Caco-2 (cell line): ENCODE measurements at regions not wholly inside any gene's neighbourhood (a gene's known extent, or its start where the extent isn't known, plus 50 kb on each side); places are given as distances from the start of the nearest gene placed in this dataset.

Source experiments
- BruUV-seq: library from RNA; stranded (reverse); fragments of 400-500 nt; replicated peaks from 2 replicates; lab custom pipeline; 2021; lab: Mats Ljungman, UMichigan
- CTCF ChIA-PET: fragments of 300-600 bp; sonication (Branson Sonifier 250); formaldehyde crosslinking; loops from one replicate; lab custom pipeline; 2022; ENCODE audit warnings: antibody characterized with exemption; lab: Charles Lee
- POLR2A ChIA-PET: fragments of 300-600 bp; sonication (Branson Sonifier 250); formaldehyde crosslinking; loops from one replicate; lab custom pipeline; 2022; ENCODE audit warnings: antibody characterized with exemption; lab: Charles Lee
- DNase-seq, 2 experiments: peaks; one replicate each; pipeline versions ENCODE4 v3.0.0 to v3.0.0-alpha.2; 2020 to 2022
- H3K27me3 ChIP-seq: replicated peaks from 2 replicates; pipeline ENCODE4 v1.6.0; 2011; ENCODE audit warnings: low read length; ENCODE audit not compliant: control insufficient read depth, insufficient read depth
- H3K36me3 ChIP-seq: 2 replicates; pipeline ENCODE4 v1.5.1; 2011; ENCODE audit warnings: low read length; ENCODE audit not compliant: control insufficient read depth, insufficient read depth
- H3K4me1 ChIP-seq: fragments of 250-450 bp; sonication (Bioruptor Pico); 2 replicates; pipeline ENCODE4 v1.5.1; 2020; ENCODE audit warnings: mild to moderate bottlenecking
- H3K4me3 ChIP-seq: 2 replicates; pipeline ENCODE4 v1.5.1; 2011; ENCODE audit warnings: low read depth, mild to moderate bottlenecking, control low read depth, low read length
- H3K9me3 ChIP-seq: fragments of 250-450 bp; sonication (Bioruptor Pico); 2 replicates; pipeline ENCODE4 v1.5.1; 2020; ENCODE audit warnings: mild to moderate bottlenecking, moderate library complexity
- H3K27ac Mint-ChIP-seq: one replicate; pipeline ENCODE4 v1.8.0; 2022; ENCODE audit warnings: mixed read lengths; ENCODE audit not compliant: unreplicated experiment
- H3K27me3 Mint-ChIP-seq: one replicate; pipeline ENCODE4 v1.8.0; 2022; ENCODE audit warnings: mixed read lengths; ENCODE audit not compliant: insufficient read depth, unreplicated experiment
- H3K36me3 Mint-ChIP-seq: one replicate; pipeline ENCODE4 v1.8.0; 2022; ENCODE audit warnings: mild to moderate bottlenecking, mixed read lengths; ENCODE audit not compliant: insufficient read depth, unreplicated experiment
- H3K4me1 Mint-ChIP-seq: one replicate; pipeline ENCODE4 v1.8.0; 2022; ENCODE audit warnings: low read depth, mixed read lengths; ENCODE audit not compliant: unreplicated experiment
- H3K4me3 Mint-ChIP-seq: one replicate; pipeline ENCODE4 v1.8.0; 2022; ENCODE audit warnings: mild to moderate bottlenecking, moderate library complexity, mixed read lengths; ENCODE audit not compliant: unreplicated experiment
- H3K9me3 Mint-ChIP-seq: one replicate; pipeline ENCODE4 v1.8.0; 2022; ENCODE audit warnings: mixed read lengths; ENCODE audit not compliant: unreplicated experiment
- CTCF ChIP-seq, 2 experiments: fragments of 200-600 bp in 1 of 2; IDR thresholded peaks; 1 replicate in 1 of 2; 2 replicates in 1 of 2; pipeline versions ENCODE4 v1.5.1 to v1.8.0; 2011 to 2022; ENCODE audit warnings: antibody characterized with exemption in 1 of 2, control low read depth in 1 of 2, inconsistent platforms in 1 of 2, low read depth in 1 of 2, low read length in 1 of 2, mild to moderate bottlenecking in 1 of 2, moderate library complexity in 1 of 2; ENCODE audit not compliant: insufficient read depth in 1 of 2, severe bottlenecking in 1 of 2, unreplicated experiment in 1 of 2
- intact Hi-C: fragments of 100-400 bp; cut with micrococcal nuclease; formaldehyde crosslinking; loops from one replicate; pipeline ENCODE4 v1.10.0; 2022; ENCODE audit not compliant: unreplicated experiment

GRCh38 chr20:39944861-39945260 lies 744.2 kb downstream of the MAFB start:
- H3K36me3 Mint-ChIP-seq = no peaks in the 10 kb centered on the region
- no peaks in the 10 kb centered on the region for H3K4me1 Mint-ChIP-seq
- no TSS peak for BruUV-seq
- H3K9me3 Mint-ChIP-seq = no peaks in the 10 kb centered on the region
- H3K36me3 ChIP-seq = no peaks in the 10 kb centered on the region
- no peak overlapping the region for H3K27ac Mint-ChIP-seq
- H3K4me3 ChIP-seq = no peak overlapping the region
- H3K27me3 ChIP-seq = no peaks in the 10 kb centered on the region
- no peaks in the 10 kb centered on the region for H3K9me3 ChIP-seq
- ChIA-PET POLR2A (no interaction called here), CTCF (no interaction called here)
- no peak for DNase-seq
- peaks cover 3% of the 10 kb centered on the region for H3K27me3 Mint-ChIP-seq
- H3K4me3 Mint-ChIP-seq = no peak overlapping the region
- H3K4me1 ChIP-seq = no peaks in the 10 kb centered on the region
- TF ChIP-seq CTCF (IDR thresholded peaks at IDR 0.05; ENCODE audit: insufficient read depth in 1 of 2, low read depth in 1 of 2, low read length in 1 of 2, severe bottlenecking in 1 of 2, unreplicated experiment in 1 of 2) = no peak
- intact Hi-C loops = no loop called here

GRCh38 chr20:39943336-39943735 lies 745.7 kb downstream of the MAFB start:
- peaks cover 9% of the 10 kb centered on the region for H3K27me3 Mint-ChIP-seq
- no peak overlapping the region for H3K4me3 Mint-ChIP-seq
- BruUV-seq = no TSS peak
- H3K27me3 ChIP-seq = no peaks in the 10 kb centered on the region
- no peaks in the 10 kb centered on the region for H3K36me3 Mint-ChIP-seq
- H3K4me3 ChIP-seq = no peak overlapping the region
- H3K4me1 Mint-ChIP-seq = no peaks in the 10 kb centered on the region
- DNase-seq = no peak
- no peaks in the 10 kb centered on the region for H3K9me3 ChIP-seq
- no peaks in the 10 kb centered on the region for H3K36me3 ChIP-seq
- intact Hi-C loops = no loop called here
- ChIA-PET CTCF (no interaction called here), POLR2A (no interaction called here)
- H3K27ac Mint-ChIP-seq = no peak overlapping the region
- no peaks in the 10 kb centered on the region for H3K9me3 Mint-ChIP-seq
- H3K4me1 ChIP-seq = no peaks in the 10 kb centered on the region
- no peak for TF ChIP-seq CTCF (IDR thresholded peaks at IDR 0.05; ENCODE audit: insufficient read depth in 1 of 2, low read depth in 1 of 2, low read length in 1 of 2, severe bottlenecking in 1 of 2, unreplicated experiment in 1 of 2)

GRCh38 chr20:39941245-39941644 lies 747.8 kb downstream of the MAFB start:
- H3K4me1 Mint-ChIP-seq = no peaks in the 10 kb centered on the region
- no peak for DNase-seq
- TF ChIP-seq CTCF (IDR thresholded peaks at IDR 0.05; ENCODE audit: insufficient read depth in 1 of 2, low read depth in 1 of 2, low read length in 1 of 2, severe bottlenecking in 1 of 2, unreplicated experiment in 1 of 2) = no peak
- no peaks in the 10 kb centered on the region for H3K36me3 Mint-ChIP-seq
- H3K27me3 Mint-ChIP-seq = peaks cover 20% of the 10 kb centered on the region
- no peaks in the 10 kb centered on the region for H3K9me3 Mint-ChIP-seq
- intact Hi-C loops = no loop called here
- ChIA-PET CTCF (no interaction called here), POLR2A (no interaction called here)
- Histone ChIP-seq H3K9me3 (no peaks in the 10 kb centered on the region), H3K4me1 (no peaks in the 10 kb centered on the region), H3K36me3 (no peaks in the 10 kb centered on the region), H3K27me3 (no peaks in the 10 kb centered on the region), H3K4me3 (no peak overlapping the region)
- no peak overlapping the region for H3K27ac Mint-ChIP-seq
- BruUV-seq = no TSS peak
- H3K4me3 Mint-ChIP-seq = no peak overlapping the region
